GM13977 (cell line): ENCODE measurements at regions not wholly inside any gene's neighbourhood (a gene's known extent, or its start where the extent isn't known, plus 50 kb on each side); places are given as distances from the start of the nearest gene placed in this dataset.

Source experiments
- DNase-seq: peaks from one replicate; pipeline ENCODE4 v3.0.0; 2012; ENCODE audit warnings: low spot score
- in situ Hi-C: fragments of 300-500 bp; cut with MboI; formaldehyde crosslinking; loops from one replicate; pipeline ENCODE4 v1.12.0; 2022; ENCODE audit warnings: low sequenced_read_pairs, low pct_unique_long_range_greater_than_20kb, mixed read lengths, inconsistent platforms; ENCODE audit not compliant: unreplicated experiment
- TF ChIP-seq, protein P1 (sequence below): IDR thresholded peaks from 2 replicates; pipeline ENCODE4 v1.5.1; 2012; ENCODE audit warnings: mild to moderate bottlenecking, control low read depth; ENCODE audit not compliant: insufficient read depth; ENCODE audit errors: extremely low read depth, missing control alignments

DNA sequence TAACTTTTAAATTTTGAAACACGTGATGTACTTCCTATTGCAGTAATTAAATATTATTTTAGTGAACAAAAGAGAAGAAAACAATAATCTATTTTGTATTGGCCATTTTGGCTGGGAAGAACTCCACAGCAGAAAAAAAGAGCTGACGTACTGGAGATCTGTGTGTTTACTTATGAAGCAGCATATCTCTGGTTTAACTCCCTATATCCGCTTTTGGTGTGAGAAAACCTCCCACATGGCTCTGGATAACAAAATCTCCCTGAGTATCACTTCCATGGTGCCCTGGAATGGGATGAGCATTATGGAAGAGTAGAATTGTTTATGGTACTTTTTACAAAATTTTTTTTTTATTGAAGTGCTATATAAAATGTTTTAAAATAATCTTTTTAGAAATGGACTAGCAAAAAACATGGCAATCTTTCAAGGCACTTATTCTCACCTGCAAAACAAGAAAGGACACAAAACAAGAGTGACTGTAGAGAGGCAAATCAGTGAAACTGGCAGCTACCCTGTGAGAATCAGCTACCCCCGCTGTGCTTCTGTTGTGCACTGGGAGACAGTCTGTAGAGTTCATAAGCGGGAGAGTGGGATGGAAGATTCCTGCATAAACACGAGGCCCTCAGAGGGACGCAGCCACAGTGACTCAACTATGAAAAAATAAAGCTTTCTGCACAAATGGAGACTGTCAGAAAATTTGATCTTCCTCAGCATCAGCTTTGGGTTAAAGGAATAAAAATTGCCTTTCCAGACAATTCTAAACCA, 762.2 kb upstream of the HS6ST1 start:
- TF ChIP-seq, protein P1, sequence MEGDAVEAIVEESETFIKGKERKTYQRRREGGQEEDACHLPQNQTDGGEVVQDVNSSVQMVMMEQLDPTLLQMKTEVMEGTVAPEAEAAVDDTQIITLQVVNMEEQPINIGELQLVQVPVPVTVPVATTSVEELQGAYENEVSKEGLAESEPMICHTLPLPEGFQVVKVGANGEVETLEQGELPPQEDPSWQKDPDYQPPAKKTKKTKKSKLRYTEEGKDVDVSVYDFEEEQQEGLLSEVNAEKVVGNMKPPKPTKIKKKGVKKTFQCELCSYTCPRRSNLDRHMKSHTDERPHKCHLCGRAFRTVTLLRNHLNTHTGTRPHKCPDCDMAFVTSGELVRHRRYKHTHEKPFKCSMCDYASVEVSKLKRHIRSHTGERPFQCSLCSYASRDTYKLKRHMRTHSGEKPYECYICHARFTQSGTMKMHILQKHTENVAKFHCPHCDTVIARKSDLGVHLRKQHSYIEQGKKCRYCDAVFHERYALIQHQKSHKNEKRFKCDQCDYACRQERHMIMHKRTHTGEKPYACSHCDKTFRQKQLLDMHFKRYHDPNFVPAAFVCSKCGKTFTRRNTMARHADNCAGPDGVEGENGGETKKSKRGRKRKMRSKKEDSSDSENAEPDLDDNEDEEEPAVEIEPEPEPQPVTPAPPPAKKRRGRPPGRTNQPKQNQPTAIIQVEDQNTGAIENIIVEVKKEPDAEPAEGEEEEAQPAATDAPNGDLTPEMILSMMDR: no peak
- in situ Hi-C loops: no loop called here
- no peak for DNase-seq

- in situ Hi-C loops: no loop called here
- TF ChIP-seq, protein P1: no peak
- no peak for DNase-seq
These were observed 766.7 kb upstream of the HS6ST1 start for GRCh38 chr2:129085386-129085785.

DNA sequence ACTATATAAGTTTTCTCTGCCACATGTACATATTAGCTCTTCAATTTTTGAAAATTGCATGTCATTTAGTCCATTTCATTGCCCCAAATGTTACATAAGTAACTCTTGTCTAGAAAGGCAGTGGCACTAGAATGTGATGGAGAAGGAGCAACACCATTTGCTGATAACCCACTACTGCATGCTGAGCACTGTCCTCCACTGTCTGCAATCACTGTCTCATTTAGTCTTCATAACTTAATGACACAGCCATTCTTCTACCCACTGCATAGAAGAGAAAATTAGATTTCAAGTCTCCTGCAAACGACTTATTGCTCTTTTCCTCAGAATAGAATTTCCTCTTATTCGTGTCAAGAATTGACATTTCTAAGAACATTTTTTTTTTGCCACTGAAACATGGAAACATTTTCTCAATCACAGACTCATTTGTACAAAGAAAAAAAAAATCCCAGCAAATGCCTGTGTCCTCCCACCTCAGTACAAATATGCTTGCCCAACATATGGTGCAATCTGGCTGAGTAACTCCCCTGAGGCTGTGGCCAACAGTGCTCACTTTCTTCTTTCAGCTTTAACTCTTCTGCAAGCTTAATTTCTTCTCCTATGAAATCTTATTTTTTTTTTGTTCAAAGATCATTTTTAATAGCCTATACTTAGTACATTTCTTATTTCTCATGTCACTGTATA, 768.6 kb upstream of the HS6ST1 start:
- no peak for DNase-seq
- in situ Hi-C loops: no loop called here
- TF ChIP-seq, protein P1: no peak

GRCh38 chr2:129091620-129092019, 773.0 kb upstream of the HS6ST1 start:
- in situ Hi-C loops: no loop called here
- DNase-seq: no peak
- TF ChIP-seq, protein P1: no peak

- no peak for DNase-seq
- in situ Hi-C loops: no loop called here
- TF ChIP-seq, protein P1: no peak
These were observed 774.3 kb upstream of the HS6ST1 start for GRCh38 chr2:129092956-129093355.

- in situ Hi-C loops: no loop called here
- no peak for DNase-seq
- TF ChIP-seq, protein P1: no peak
These were observed 782.5 kb upstream of the HS6ST1 start for GRCh38 chr2:129101186-129101585.
